ENCODE measurements at regions not wholly inside any gene's neighbourhood (a gene's known extent, or its start where the extent isn't known, plus 50 kb on each side); places are given as distances from the start of the nearest gene placed in this dataset.

DNA sequence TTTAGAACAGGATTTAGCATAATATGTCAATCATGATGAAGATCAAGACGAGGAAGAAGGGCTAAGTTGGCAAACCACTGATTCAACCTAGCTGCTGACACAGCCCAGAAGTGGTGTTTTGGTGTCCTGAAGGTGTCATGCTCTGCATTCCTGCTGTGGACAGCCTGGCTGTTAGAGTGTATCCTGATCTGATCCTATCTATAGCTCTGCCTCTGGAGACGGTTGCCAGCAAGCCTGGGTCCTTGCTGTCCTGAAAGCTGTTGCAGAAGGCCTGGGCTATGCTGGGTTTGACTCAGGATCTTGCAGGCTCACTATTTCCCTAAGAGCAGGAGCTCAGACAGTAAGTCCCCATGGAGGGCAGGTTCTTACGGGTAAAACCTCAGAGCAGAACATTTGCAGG is 416.4 kb downstream of the TSHZ3 start:
- Histone ChIP-seq H3K9me3 (peaks cover 19% of the 10 kb centered on the region), H3K4me1 (no peaks in the 10 kb centered on the region), H3K4me3 (no peak overlapping the region), H3K4me2 (no peak overlapping the region), H3K27ac (no peak overlapping the region)
- TF ChIP-seq JUNB (IDR thresholded peaks at IDR 0.05) (no peak), FOXS1 (CRISPR knock-in tag; IDR thresholded peaks at IDR 0.05) (no peak), BHLHE40 (IDR thresholded peaks at IDR 0.05; ENCODE audit: low read depth, low read length) (no peak), CHD4 (IDR thresholded peaks at IDR 0.05; ENCODE audit: borderline replicate concordance) (no peak), EHF (CRISPR knock-in tag; IDR thresholded peaks at IDR 0.05) (no peak), MYC (IDR thresholded peaks at IDR 0.05; ENCODE audit: borderline replicate concordance, low read length) (no peak), ZNF302 (CRISPR knock-in tag; IDR thresholded peaks at IDR 0.05) (no peak), ZSCAN20 (CRISPR knock-in tag; IDR thresholded peaks at IDR 0.05) (no peak), RCOR1 (IDR thresholded peaks at IDR 0.05; ENCODE audit: low read depth, low read length) (no peak), TP53 (CRISPR knock-in tag; IDR thresholded peaks at IDR 0.05) (no peak), HDAC2 (IDR thresholded peaks at IDR 0.05) (no peak), FOSL2 (IDR thresholded peaks at IDR 0.05) (no peak), FOSL2 (CRISPR knock-in tag; IDR thresholded peaks at IDR 0.05) (no peak), MAFK (IDR thresholded peaks at IDR 0.05; ENCODE audit: partially characterized antibody) (no peak), EHMT2 (IDR thresholded peaks at IDR 0.05; ENCODE audit: low read depth) (no peak), RFX5 (IDR thresholded peaks at IDR 0.05) (no peak), NPAS2 (CRISPR knock-in tag; IDR thresholded peaks at IDR 0.05; ENCODE audit: borderline replicate concordance) (no peak), MAZ (IDR thresholded peaks at IDR 0.05; ENCODE audit: borderline replicate concordance, low read depth, low read length) (no peak), ESRRA (IDR thresholded peaks at IDR 0.05; ENCODE audit: borderline replicate concordance, low read length) (no peak)
- TF ChIP-seq, protein P1, sequence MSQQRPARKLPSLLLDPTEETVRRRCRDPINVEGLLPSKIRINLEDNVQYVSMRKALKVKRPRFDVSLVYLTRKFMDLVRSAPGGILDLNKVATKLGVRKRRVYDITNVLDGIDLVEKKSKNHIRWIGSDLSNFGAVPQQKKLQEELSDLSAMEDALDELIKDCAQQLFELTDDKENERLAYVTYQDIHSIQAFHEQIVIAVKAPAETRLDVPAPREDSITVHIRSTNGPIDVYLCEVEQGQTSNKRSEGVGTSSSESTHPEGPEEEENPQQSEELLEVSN (IDR thresholded peaks at IDR 0.05; ENCODE audit: borderline replicate concordance, low read depth): no peak
- TF ChIP-seq, protein P2, sequence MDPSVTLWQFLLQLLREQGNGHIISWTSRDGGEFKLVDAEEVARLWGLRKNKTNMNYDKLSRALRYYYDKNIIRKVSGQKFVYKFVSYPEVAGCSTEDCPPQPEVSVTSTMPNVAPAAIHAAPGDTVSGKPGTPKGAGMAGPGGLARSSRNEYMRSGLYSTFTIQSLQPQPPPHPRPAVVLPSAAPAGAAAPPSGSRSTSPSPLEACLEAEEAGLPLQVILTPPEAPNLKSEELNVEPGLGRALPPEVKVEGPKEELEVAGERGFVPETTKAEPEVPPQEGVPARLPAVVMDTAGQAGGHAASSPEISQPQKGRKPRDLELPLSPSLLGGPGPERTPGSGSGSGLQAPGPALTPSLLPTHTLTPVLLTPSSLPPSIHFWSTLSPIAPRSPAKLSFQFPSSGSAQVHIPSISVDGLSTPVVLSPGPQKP (IDR thresholded peaks at IDR 0.05; ENCODE audit: low read depth, low read length): no peak
- DNase-seq (ENCODE audit: low read depth in 1 of 2, low spot score in 1 of 2): no peak
- ChIA-PET CTCF (interaction anchor here (0.9 to 1.3 kb wide), 3 partner anchors 11 to 64 kb away, joined by 3 to 4 read pairs (median 3); no protein-coding TSS in a partner anchor), POLR2A (no interaction called here)
- FAIRE-seq: no peak
- ATAC-seq: no peak
- WGBS (ENCODE audit: missing lambda C conversion rate): 8% methylated on average over 3 of the region's 3 CpGs

DNA sequence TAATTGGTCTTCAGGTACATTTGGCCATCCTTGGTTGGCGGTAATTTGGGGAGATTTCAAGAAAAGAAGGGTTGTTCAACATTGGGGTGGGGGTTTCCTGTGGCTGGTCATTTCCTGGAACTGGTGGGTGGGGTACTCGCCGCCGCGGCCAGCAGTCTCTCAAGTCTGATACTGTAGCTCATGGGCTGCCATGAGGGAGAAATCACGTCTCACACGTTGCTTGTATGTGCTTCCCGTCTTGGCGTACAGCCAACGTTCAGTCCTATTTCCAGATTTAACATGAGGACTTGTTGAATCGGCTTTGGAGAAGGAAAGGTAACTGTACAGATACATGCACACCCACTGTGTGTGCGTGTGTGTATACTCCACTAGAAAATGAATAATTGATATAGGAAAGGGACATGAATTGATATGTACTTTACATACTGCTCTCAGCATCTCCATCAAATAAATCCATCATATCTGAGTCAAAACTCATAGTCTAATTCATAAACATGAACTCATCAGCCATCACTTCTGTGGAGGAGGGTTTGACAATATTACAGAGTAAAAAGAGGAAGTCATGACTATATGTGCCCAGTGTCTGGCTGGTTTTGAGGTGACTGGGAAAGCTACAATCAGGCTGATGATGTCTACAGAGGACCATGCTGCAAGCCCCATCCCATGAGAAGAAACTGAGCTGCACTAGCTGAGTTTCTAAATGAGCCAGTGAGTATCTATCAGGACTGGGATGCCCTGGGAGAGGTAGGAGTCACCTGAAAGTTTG is 418.1 kb downstream of the TSHZ3 start:
- DNase-seq (ENCODE audit: low read depth in 1 of 2, low spot score in 1 of 2) (no peak), FAIRE-seq (no peak), ATAC-seq (no peak)
- Histone ChIP-seq H3K9me3 (peaks cover 24% of the 10 kb centered on the region), H3K4me2 (no peak overlapping the region), H3K4me1 (no peaks in the 10 kb centered on the region), H3K4me3 (no peak overlapping the region), H3K27ac (no peak overlapping the region)
- TF ChIP-seq HOXA7 (CRISPR knock-in tag; IDR thresholded peaks at IDR 0.05) (no peak), EHMT2 (IDR thresholded peaks at IDR 0.05; ENCODE audit: low read depth) (no peak), TFCP2L1 (CRISPR knock-in tag; IDR thresholded peaks at IDR 0.05) (no peak), CBX8 (IDR thresholded peaks at IDR 0.05) (no peak), ESRRA (IDR thresholded peaks at IDR 0.05; ENCODE audit: borderline replicate concordance, low read length) (no peak)
- TF ChIP-seq, protein P3, sequence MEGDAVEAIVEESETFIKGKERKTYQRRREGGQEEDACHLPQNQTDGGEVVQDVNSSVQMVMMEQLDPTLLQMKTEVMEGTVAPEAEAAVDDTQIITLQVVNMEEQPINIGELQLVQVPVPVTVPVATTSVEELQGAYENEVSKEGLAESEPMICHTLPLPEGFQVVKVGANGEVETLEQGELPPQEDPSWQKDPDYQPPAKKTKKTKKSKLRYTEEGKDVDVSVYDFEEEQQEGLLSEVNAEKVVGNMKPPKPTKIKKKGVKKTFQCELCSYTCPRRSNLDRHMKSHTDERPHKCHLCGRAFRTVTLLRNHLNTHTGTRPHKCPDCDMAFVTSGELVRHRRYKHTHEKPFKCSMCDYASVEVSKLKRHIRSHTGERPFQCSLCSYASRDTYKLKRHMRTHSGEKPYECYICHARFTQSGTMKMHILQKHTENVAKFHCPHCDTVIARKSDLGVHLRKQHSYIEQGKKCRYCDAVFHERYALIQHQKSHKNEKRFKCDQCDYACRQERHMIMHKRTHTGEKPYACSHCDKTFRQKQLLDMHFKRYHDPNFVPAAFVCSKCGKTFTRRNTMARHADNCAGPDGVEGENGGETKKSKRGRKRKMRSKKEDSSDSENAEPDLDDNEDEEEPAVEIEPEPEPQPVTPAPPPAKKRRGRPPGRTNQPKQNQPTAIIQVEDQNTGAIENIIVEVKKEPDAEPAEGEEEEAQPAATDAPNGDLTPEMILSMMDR (IDR thresholded peaks at IDR 0.05): no peak
- TF ChIP-seq, protein P1 (IDR thresholded peaks at IDR 0.05; ENCODE audit: borderline replicate concordance, low read depth): no peak
- TF ChIP-seq, protein P4, sequence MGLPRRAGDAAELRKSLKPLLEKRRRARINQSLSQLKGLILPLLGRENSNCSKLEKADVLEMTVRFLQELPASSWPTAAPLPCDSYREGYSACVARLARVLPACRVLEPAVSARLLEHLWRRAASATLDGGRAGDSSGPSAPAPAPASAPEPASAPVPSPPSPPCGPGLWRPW (IDR thresholded peaks at IDR 0.05): no peak
- TF ChIP-seq, protein P5, sequence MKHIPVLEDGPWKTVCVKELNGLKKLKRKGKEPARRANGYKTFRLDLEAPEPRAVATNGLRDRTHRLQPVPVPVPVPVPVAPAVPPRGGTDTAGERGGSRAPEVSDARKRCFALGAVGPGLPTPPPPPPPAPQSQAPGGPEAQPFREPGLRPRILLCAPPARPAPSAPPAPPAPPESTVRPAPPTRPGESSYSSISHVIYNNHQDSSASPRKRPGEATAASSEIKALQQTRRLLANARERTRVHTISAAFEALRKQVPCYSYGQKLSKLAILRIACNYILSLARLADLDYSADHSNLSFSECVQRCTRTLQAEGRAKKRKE (CRISPR knock-in tag; IDR thresholded peaks at IDR 0.05; ENCODE audit: low read depth): no peak
- WGBS (ENCODE audit: missing lambda C conversion rate): 23% methylated on average over 12 of the region's 12 CpGs
- CTCF ChIA-PET: interaction anchor here (1.4 kb wide), 1 partner anchor 8 kb away, joined by 3 read pairs; no protein-coding TSS in a partner anchor
- POLR2A ChIA-PET: no interaction called here
